Activated naive CD8-positive, alpha-beta T cell treated with anti-CD3 and anti-CD28 coated beads, Interleukin-2, amount 50 U/mL, for 24 hours (primary cell): ENCODE measurements at regions not wholly inside any gene's neighbourhood (a gene's known extent, or its start where the extent isn't known, plus 50 kb on each side); places are given as distances from the start of the nearest gene placed in this dataset.
A peak's percentile ranks its signal among the peaks of the same experiment; 100 is the strongest.

Experiments used
- ATAC-seq: fragments of 150-1000 bp; cut with Tn5 transposase; one replicate; pipeline ENCODE4 v1.10.0; 2021
- DNase-seq: peaks from one replicate; pipeline ENCODE4 v3.0.0; 2021
- H3K27ac Mint-ChIP-seq: one replicate; pipeline ENCODE4 v1.8.0; 2021; ENCODE audit warnings: mild to moderate bottlenecking, mixed read lengths
- H3K27me3 Mint-ChIP-seq: one replicate; pipeline ENCODE4 v1.8.0; 2021; ENCODE audit warnings: mixed read lengths
- H3K36me3 Mint-ChIP-seq: one replicate; pipeline ENCODE4 v1.8.0; 2021; ENCODE audit warnings: low read depth, mixed read lengths
- H3K4me1 Mint-ChIP-seq: one replicate; pipeline ENCODE4 v1.8.0; 2021; ENCODE audit warnings: mixed read lengths
- H3K4me3 Mint-ChIP-seq: one replicate; pipeline ENCODE4 v1.8.0; 2021; ENCODE audit warnings: mild to moderate bottlenecking, moderate library complexity, mixed read lengths
- H3K9me3 Mint-ChIP-seq: one replicate; pipeline ENCODE4 v1.8.0; 2021; ENCODE audit warnings: mixed read lengths

- Mint-ChIP-seq H3K4me1 (no peaks in the 10 kb centered on the region), H3K36me3 (no peaks in the 10 kb centered on the region), H3K27me3 (peaks cover 20% of the 10 kb centered on the region), H3K27ac (no peak overlapping the region), H3K4me3 (no peak overlapping the region), H3K9me3 (no peaks in the 10 kb centered on the region)
- DNase-seq (no peak), ATAC-seq (no peak)
Measured at GRCh38 chr14:56501909-56502530, 77.6 kb upstream of the TMEM260 start.

GRCh38 chr14:56505361-56505760, 74.2 kb upstream of the TMEM260 start:
- no peak overlapping the region for H3K27ac Mint-ChIP-seq
- ATAC-seq: no peak
- DNase-seq: no peak

GRCh38 chr14:56512521-56512920, 67.1 kb upstream of the TMEM260 start:
- Mint-ChIP-seq H3K36me3 (no peaks in the 10 kb centered on the region), H3K27me3 (peaks cover 5% of the 10 kb centered on the region), H3K9me3 (no peaks in the 10 kb centered on the region), H3K27ac (no peak overlapping the region), H3K4me3 (no peak overlapping the region), H3K4me1 (peaks cover 14% of the 10 kb centered on the region)
- ATAC-seq: no peak
- no peak for DNase-seq

More at GRCh38 chr14:56505361-56505760, 74.2 kb upstream of the TMEM260 start:
- Mint-ChIP-seq H3K4me1 (no peaks in the 10 kb centered on the region), H3K36me3 (no peaks in the 10 kb centered on the region), H3K9me3 (no peaks in the 10 kb centered on the region), H3K4me3 (no peak overlapping the region), H3K27me3 (peaks cover 19% of the 10 kb centered on the region)

- Mint-ChIP-seq H3K9me3 (no peaks in the 10 kb centered on the region), H3K27me3 (peaks cover 6% of the 10 kb centered on the region), H3K4me3 (no peak overlapping the region), H3K4me1 (peaks cover 14% of the 10 kb centered on the region), H3K27ac (no peak overlapping the region), H3K36me3 (no peaks in the 10 kb centered on the region)
- peak; percentile 79 for ATAC-seq
- peak; percentile 19 for DNase-seq
Measured at GRCh38 chr14:56514663-56515371, 64.8 kb upstream of the TMEM260 start.

GRCh38 chr14:56515739-56516138, 63.9 kb upstream of the TMEM260 start:
- H3K4me1 Mint-ChIP-seq: peaks cover 14% of the 10 kb centered on the region
- H3K27ac Mint-ChIP-seq: no peak overlapping the region
- no peak overlapping the region for H3K4me3 Mint-ChIP-seq
- no peaks in the 10 kb centered on the region for H3K9me3 Mint-ChIP-seq
- ATAC-seq (no peak), DNase-seq (no peak)
- H3K27me3 Mint-ChIP-seq: peaks cover 6% of the 10 kb centered on the region
- H3K36me3 Mint-ChIP-seq: no peaks in the 10 kb centered on the region

- no peak overlapping the region for H3K27ac Mint-ChIP-seq
- no peak for ATAC-seq
Measured at GRCh38 chr14:56522403-56522802, 57.2 kb upstream of the TMEM260 start.

GRCh38 chr14:56524971-56525677, 54.5 kb upstream of the TMEM260 start:
- DNase-seq (no peak), ATAC-seq (no peak)
- Mint-ChIP-seq H3K9me3 (no peaks in the 10 kb centered on the region), H3K4me3 (no peak overlapping the region), H3K27ac (no peak overlapping the region), H3K4me1 (no peaks in the 10 kb centered on the region), H3K36me3 (no peaks in the 10 kb centered on the region), H3K27me3 (peaks cover 25% of the 10 kb centered on the region)

More at GRCh38 chr14:56522403-56522802, 57.2 kb upstream of the TMEM260 start:
- DNase-seq: no peak
- Mint-ChIP-seq H3K9me3 (no peaks in the 10 kb centered on the region), H3K27me3 (peaks cover 25% of the 10 kb centered on the region), H3K36me3 (no peaks in the 10 kb centered on the region), H3K4me1 (no peaks in the 10 kb centered on the region), H3K4me3 (no peak overlapping the region)

- Mint-ChIP-seq H3K4me3 (no peak overlapping the region), H3K4me1 (no peaks in the 10 kb centered on the region), H3K27ac (no peak overlapping the region), H3K36me3 (no peaks in the 10 kb centered on the region), H3K27me3 (peaks cover 14% of the 10 kb centered on the region), H3K9me3 (no peaks in the 10 kb centered on the region)
- DNase-seq (no peak), ATAC-seq (no peak)
Measured at GRCh38 chr14:56528927-56529326, 50.7 kb upstream of the TMEM260 start.
